HEK293 (cell line): ENCODE measurements at regions not wholly inside any gene's neighbourhood (a gene's known extent, or its start where the extent isn't known, plus 50 kb on each side); places are given as distances from the start of the nearest gene placed in this dataset.

Experiments used
- CTCF ChIA-PET: fragments of 350-600 bp; formaldehyde crosslinking; extraction: SDS; loops from one replicate; lab custom pipeline; 2021; ENCODE audit warnings: antibody characterized with exemption; lab: Yijun Ruan, JAX
- POLR2A ChIA-PET: fragments of 300-600 bp; formaldehyde crosslinking; extraction: SDS; loops from one replicate; lab custom pipeline; 2020; ENCODE audit warnings: antibody characterized with exemption, inconsistent platforms; lab: Yijun Ruan, JAX
- H3K27ac ChIP-seq: fragments of 200-500 bp; sonication (Bioruptor generic); 2 replicates; pipeline ENCODE4 v1.5.1; 2014; ENCODE audit warnings: low read depth, low read length, control low read depth, inconsistent platforms; ENCODE audit errors: extremely low read depth
- H3K36me3 ChIP-seq, 2 experiments: fragments of 200-500 bp in 1 of 2; sonication (Bioruptor generic) in 1 of 2; 1 replicate in 1 of 2; 2 replicates in 1 of 2; pipeline ENCODE4 v1.5.1; 2014 to 2017; ENCODE audit warnings: inconsistent platforms in 2 of 2, low read length in 2 of 2; ENCODE audit not compliant: control insufficient read depth in 2 of 2, insufficient read depth in 1 of 2
- H3K4me1 ChIP-seq: fragments of 200-500 bp; sonication (Bioruptor generic); 2 replicates; pipeline ENCODE4 v1.5.1; 2014; ENCODE audit warnings: mild to moderate bottlenecking, low read length, inconsistent platforms; ENCODE audit not compliant: control insufficient read depth, insufficient read depth
- H3K4me3 ChIP-seq: 2 replicates; pipeline ENCODE4 v1.5.1; 2011; ENCODE audit warnings: low read depth, mild to moderate bottlenecking, control low read depth, low read length, moderate library complexity
- H3K9me3 ChIP-seq: fragments of 200-500 bp; sonication (Bioruptor generic); 2 replicates; pipeline ENCODE4 v1.5.1; 2014; ENCODE audit warnings: low read depth, low read length, inconsistent platforms; ENCODE audit not compliant: control insufficient read depth, insufficient read depth
- GFI1B ChIP-seq: fragments of 450-650 bp; formaldehyde crosslinking; IDR thresholded peaks from 2 replicates; pipeline ENCODE4 v1.5.1; 2016; ENCODE audit warnings: missing biosample characterization, missing genetic modification characterization
- HOXD13 ChIP-seq: sonication (generic); formaldehyde crosslinking; IDR thresholded peaks from 2 replicates; pipeline ENCODE4 v1.8.0; 2022; ENCODE audit warnings: missing genetic modification reagents, borderline replicate concordance
- KLF16 ChIP-seq: fragments of 450-650 bp; formaldehyde crosslinking; IDR thresholded peaks from 2 replicates; pipeline ENCODE4 v1.5.1; 2017; ENCODE audit warnings: missing biosample characterization, missing genetic modification characterization
- MYNN ChIP-seq: fragments of 450-650 bp; formaldehyde crosslinking; IDR thresholded peaks from 2 replicates; pipeline ENCODE4 v1.5.1; 2016; ENCODE audit warnings: missing biosample characterization, missing genetic modification characterization, borderline replicate concordance
- RBAK ChIP-seq: fragments of 450-650 bp; formaldehyde crosslinking; IDR thresholded peaks from 2 replicates; pipeline ENCODE4 v1.5.1; 2016; ENCODE audit warnings: missing biosample characterization, missing genetic modification characterization
- SCRT2 ChIP-seq: fragments of 450-650 bp; formaldehyde crosslinking; IDR thresholded peaks from 2 replicates; pipeline ENCODE4 v1.5.1; 2016; ENCODE audit warnings: missing biosample characterization, missing genetic modification characterization
- YY1 ChIP-seq: fragments of 450-650 bp; formaldehyde crosslinking; IDR thresholded peaks from 2 replicates; pipeline ENCODE4 v1.5.1; 2018; ENCODE audit warnings: missing biosample characterization, missing genetic modification characterization
- ZBTB21 ChIP-seq: fragments of 450-650 bp; formaldehyde crosslinking; IDR thresholded peaks from 2 replicates; pipeline ENCODE4 v1.5.1; 2017; ENCODE audit warnings: missing biosample characterization, missing genetic modification characterization
- ZFP37 ChIP-seq: fragments of 450-650 bp; formaldehyde crosslinking; IDR thresholded peaks from 2 replicates; pipeline ENCODE4 v1.5.1; 2016; ENCODE audit warnings: missing biosample characterization, missing genetic modification characterization
- ZIC2 ChIP-seq: fragments of 450-650 bp; formaldehyde crosslinking; IDR thresholded peaks from 2 replicates; pipeline ENCODE4 v1.5.1; 2016; ENCODE audit warnings: missing biosample characterization, missing genetic modification characterization
- ZNF174 ChIP-seq: fragments of 450-650 bp; formaldehyde crosslinking; IDR thresholded peaks from 2 replicates; pipeline ENCODE4 v1.5.0; 2017; ENCODE audit warnings: missing biosample characterization, mild to moderate bottlenecking, missing genetic modification characterization
- ZNF223 ChIP-seq: fragments of 450-650 bp; formaldehyde crosslinking; IDR thresholded peaks from 2 replicates; pipeline ENCODE4 v1.5.1; 2016; ENCODE audit warnings: missing biosample characterization, missing genetic modification characterization
- ZNF37A ChIP-seq: fragments of 450-650 bp; IDR thresholded peaks from 2 replicates; pipeline ENCODE4 v1.5.1; 2018; ENCODE audit warnings: missing biosample characterization, missing genetic modification characterization
- ZNF416 ChIP-seq: fragments of 450-650 bp; formaldehyde crosslinking; IDR thresholded peaks from 2 replicates; pipeline ENCODE4 v1.5.1; 2016; ENCODE audit warnings: missing biosample characterization, missing genetic modification characterization
- ZNF548 ChIP-seq: fragments of 450-650 bp; formaldehyde crosslinking; IDR thresholded peaks from 2 replicates; pipeline ENCODE4 v1.5.1; 2016; ENCODE audit warnings: missing biosample characterization, missing genetic modification characterization
- ZNF571 ChIP-seq: fragments of 450-650 bp; formaldehyde crosslinking; IDR thresholded peaks from 2 replicates; pipeline ENCODE4 v1.5.0; 2017; ENCODE audit warnings: missing biosample characterization, missing genetic modification characterization
- ZNF610 ChIP-seq: fragments of 450-650 bp; formaldehyde crosslinking; IDR thresholded peaks from 2 replicates; pipeline ENCODE4 v1.5.1; 2016; ENCODE audit warnings: missing biosample characterization, missing genetic modification characterization, borderline replicate concordance
- ZNF629 ChIP-seq: fragments of 450-650 bp; formaldehyde crosslinking; IDR thresholded peaks from 2 replicates; pipeline ENCODE4 v1.5.1; 2017; ENCODE audit warnings: missing biosample characterization, missing genetic modification characterization
- ZNF76 ChIP-seq: fragments of 450-650 bp; formaldehyde crosslinking; IDR thresholded peaks from 2 replicates; pipeline ENCODE4; 2016; ENCODE audit warnings: low read depth, missing biosample characterization, missing genetic modification characterization, borderline replicate concordance
- ZNF792 ChIP-seq: fragments of 450-650 bp; formaldehyde crosslinking; IDR thresholded peaks from 2 replicates; pipeline ENCODE4 v1.5.1; 2016; ENCODE audit warnings: missing biosample characterization, missing genetic modification characterization
- ZSCAN16 ChIP-seq: fragments of 450-650 bp; formaldehyde crosslinking; IDR thresholded peaks from 2 replicates; pipeline ENCODE4 v1.5.1; 2016; ENCODE audit warnings: missing biosample characterization, missing genetic modification characterization
- TF ChIP-seq, protein P1 (sequence below): fragments of 450-650 bp; formaldehyde crosslinking; optimal IDR thresholded peaks from 2 replicates; pipeline ENCODE3; 2016; ENCODE audit warnings: missing biosample characterization, mild to moderate bottlenecking, missing genetic modification characterization
- TF ChIP-seq, protein P2 (sequence below): fragments of 450-650 bp; formaldehyde crosslinking; IDR thresholded peaks from 2 replicates; pipeline ENCODE4 v1.5.1; 2017; ENCODE audit warnings: missing biosample characterization, mild to moderate bottlenecking, missing genetic modification characterization, moderate library complexity

DNA sequence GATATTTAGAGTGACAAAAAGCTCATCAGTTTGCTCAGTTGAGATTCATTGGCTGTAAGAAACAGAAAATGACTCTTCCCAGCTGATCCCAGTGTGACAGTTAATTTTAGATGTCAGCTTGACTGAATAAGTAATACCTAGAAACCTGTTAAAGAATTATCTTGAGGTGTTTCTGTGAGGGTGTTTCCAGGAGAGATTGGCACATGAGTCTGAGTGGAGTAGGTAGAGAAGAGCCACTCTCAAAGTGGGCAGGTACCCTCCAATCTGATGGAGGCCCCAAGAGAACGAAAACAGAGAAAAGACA is 200.8 kb upstream of the BTBD3 start (continued):
- TF ChIP-seq KLF16 (tag by site-specific recombination) = no peak

DNA sequence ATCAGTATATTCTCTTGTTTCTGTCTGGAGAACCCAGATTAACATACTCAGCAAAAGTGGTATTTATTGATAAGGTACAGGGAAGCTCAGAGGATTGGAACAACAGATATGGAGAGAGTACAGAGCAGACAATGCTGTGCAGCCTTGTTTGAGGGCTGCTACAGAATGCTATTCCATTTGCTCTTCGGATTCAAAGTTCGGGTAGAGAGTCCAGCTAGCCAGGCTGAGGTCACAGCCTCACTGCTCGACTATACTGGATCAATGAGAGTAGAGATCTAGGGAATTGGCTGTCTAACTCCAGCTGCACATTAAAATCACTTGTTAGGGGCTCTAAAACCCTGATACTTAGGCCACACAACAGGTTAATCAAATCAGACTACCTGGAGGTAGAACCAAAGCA is 200.1 kb upstream of the BTBD3 start:
- no peaks in the 10 kb centered on the region for H3K9me3 ChIP-seq
- no peak for TF ChIP-seq ZBTB21 (tag by site-specific recombination)
- no peak for TF ChIP-seq HOXD13 (CRISPR knock-in tag)
- H3K27ac ChIP-seq = no peak overlapping the region
- POLR2A ChIA-PET = no interaction called here
- H3K4me3 ChIP-seq = no peak overlapping the region
- H3K4me1 ChIP-seq = no peaks in the 10 kb centered on the region
- CTCF ChIA-PET = interaction anchor here (2.0 kb wide), 1 partner anchor 9 kb away, joined by 9 read pairs; no protein-coding TSS in a partner anchor
- H3K36me3 ChIP-seq = no peaks in the 10 kb centered on the region

DNA sequence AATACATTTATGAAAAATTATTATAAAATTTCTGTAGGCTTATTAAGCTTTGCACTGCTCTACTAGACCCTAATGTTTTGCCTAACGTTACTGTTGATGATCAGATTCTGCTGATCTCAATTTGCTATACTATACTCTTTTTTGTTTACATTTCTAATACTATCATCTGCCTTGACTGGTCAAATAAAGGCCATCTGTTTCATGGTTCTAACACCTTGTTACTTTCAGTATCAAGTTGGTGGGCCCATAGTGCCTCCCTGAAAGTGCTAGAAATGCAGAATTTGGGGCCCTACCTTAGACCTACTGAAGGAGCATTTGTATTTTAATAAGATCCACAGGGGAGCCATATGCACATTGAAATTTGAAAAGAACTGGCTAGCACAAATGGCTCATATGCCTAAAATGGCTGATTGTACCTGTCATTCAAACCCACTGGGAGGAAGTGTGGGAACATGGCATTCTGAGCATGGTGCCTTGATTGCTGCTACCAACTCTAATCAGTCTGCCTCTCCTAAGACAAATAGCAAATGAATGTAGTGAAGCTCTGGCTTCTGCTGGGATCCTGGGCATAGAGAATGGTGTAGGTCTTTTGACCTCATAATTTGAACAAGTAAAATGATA is 199.1 kb upstream of the BTBD3 start:
- no peak overlapping the region for H3K4me3 ChIP-seq
- H3K36me3 ChIP-seq = no peaks in the 10 kb centered on the region
- H3K9me3 ChIP-seq = no peaks in the 10 kb centered on the region
- TF ChIP-seq ZNF571 = no peak
- no peak for TF ChIP-seq ZNF174
- TF ChIP-seq, protein P1, sequence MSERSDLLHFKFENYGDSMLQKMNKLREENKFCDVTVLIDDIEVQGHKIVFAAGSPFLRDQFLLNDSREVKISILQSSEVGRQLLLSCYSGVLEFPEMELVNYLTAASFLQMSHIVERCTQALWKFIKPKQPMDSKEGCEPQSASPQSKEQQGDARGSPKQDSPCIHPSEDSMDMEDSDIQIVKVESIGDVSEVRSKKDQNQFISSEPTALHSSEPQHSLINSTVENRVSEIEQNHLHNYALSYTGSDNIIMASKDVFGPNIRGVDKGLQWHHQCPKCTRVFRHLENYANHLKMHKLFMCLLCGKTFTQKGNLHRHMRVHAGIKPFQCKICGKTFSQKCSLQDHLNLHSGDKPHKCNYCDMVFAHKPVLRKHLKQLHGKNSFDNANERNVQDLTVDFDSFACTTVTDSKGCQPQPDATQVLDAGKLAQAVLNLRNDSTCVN = no peak
- no peak for TF ChIP-seq ZNF76 (tag by site-specific recombination)
- no peak for TF ChIP-seq YY1 (tag by site-specific recombination)
- TF ChIP-seq MYNN (tag by site-specific recombination) = no peak
- TF ChIP-seq GFI1B (tag by site-specific recombination) = no peak
- TF ChIP-seq ZFP37 (tag by site-specific recombination) = no peak
- TF ChIP-seq ZNF416 (tag by site-specific recombination) = no peak
- no peak for TF ChIP-seq ZNF37A (tag by site-specific recombination)
- TF ChIP-seq ZNF223 (tag by site-specific recombination) = no peak
- TF ChIP-seq ZNF792 = no peak
- TF ChIP-seq, protein P2, sequence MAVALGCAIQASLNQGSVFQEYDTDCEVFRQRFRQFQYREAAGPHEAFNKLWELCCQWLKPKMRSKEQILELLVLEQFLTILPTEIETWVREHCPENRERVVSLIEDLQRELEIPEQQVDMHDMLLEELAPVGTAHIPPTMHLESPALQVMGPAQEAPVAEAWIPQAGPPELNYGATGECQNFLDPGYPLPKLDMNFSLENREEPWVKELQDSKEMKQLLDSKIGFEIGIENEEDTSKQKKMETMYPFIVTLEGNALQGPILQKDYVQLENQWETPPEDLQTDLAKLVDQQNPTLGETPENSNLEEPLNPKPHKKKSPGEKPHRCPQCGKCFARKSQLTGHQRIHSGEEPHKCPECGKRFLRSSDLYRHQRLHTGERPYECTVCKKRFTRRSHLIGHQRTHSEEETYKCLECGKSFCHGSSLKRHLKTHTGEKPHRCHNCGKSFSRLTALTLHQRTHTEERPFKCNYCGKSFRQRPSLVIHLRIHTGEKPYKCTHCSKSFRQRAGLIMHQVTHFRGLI (tag by site-specific recombination) = no peak
- no peak for TF ChIP-seq ZNF610 (tag by site-specific recombination)
- TF ChIP-seq ZSCAN16 = no peak
- no peak for TF ChIP-seq RBAK
- TF ChIP-seq ZNF548 (tag by site-specific recombination) = no peak
- TF ChIP-seq SCRT2 (tag by site-specific recombination) = no peak
- TF ChIP-seq ZNF629 = no peak
- no peak for TF ChIP-seq ZIC2 (tag by site-specific recombination)
- TF ChIP-seq, all 188 proteins: peak for 0
- no peaks in the 10 kb centered on the region for H3K4me1 ChIP-seq
- ChIA-PET CTCF (no interaction called here), POLR2A (no interaction called here)
- H3K27ac ChIP-seq = no peak overlapping the region
